ENCODE measurements at regions not wholly inside any gene's neighbourhood (a gene's known extent, or its start where the extent isn't known, plus 50 kb on each side); places are given as distances from the start of the nearest gene placed in this dataset.
"Not testable (repeated sequence)": the region's sequence is repeated elsewhere in the genome, so short reads cannot be mapped to it uniquely, and the experiment has no call there.

DNA sequence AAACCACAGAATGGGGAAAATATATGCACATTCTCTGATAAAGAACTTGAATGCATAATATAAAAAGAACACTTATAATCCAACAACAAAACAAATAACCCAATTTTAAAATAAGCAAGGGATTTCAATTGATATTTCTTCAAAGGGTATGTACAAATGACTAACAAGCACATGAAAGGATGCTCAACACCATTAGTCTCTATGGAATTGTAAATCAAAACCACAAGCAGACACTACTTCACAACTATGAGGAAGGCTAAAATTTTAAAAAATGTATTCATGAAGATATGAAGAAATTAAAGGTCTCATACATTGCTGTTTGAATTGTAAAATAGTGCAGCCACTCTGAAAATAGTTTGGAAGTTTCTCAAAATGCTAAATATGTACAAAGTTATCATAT lies 78.9 kb upstream of the GAS1 start:
- DNase-seq (ENCODE audit: extremely low spot score): no peak
- Histone ChIP-seq H3K36me3 (ENCODE audit: insufficient read depth) (no peaks in the 10 kb centered on the region), H3K27ac (ENCODE audit: low read depth) (no peak overlapping the region), H3K4me3 (ENCODE audit: low read depth, low read length) (no peak overlapping the region), H3K4me1 (ENCODE audit: insufficient read depth) (no peaks in the 10 kb centered on the region)

DNA sequence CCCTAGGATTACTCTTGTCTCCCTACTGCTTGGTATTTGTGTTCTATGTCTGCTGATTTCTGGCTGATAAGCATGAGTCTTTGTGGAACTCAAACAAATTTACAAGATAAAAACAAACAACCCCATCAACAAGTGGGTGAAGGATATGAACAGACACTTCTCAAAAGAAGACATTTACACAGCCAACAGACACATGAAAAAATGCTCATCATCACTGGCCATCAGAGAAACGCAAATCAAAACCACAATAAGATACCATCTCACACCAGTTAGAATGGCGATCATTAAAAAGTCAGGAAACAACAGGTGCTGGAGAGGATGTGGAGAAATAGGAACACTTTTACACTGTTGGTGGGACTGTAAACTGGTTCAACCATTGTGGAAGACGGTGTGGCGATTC lies 81.5 kb upstream of the GAS1 start:
- not testable (repeated sequence) for H3K36me3 ChIP-seq (ENCODE audit: insufficient read depth); H3K4me3 ChIP-seq (ENCODE audit: low read depth, low read length); H3K4me1 ChIP-seq (ENCODE audit: insufficient read depth); H3K27ac ChIP-seq (ENCODE audit: low read depth); DNase-seq (ENCODE audit: extremely low spot score)
- 89% methylated on average over 3 of the region's 4 CpGs for whole genome bisulfite sequencing

DNA sequence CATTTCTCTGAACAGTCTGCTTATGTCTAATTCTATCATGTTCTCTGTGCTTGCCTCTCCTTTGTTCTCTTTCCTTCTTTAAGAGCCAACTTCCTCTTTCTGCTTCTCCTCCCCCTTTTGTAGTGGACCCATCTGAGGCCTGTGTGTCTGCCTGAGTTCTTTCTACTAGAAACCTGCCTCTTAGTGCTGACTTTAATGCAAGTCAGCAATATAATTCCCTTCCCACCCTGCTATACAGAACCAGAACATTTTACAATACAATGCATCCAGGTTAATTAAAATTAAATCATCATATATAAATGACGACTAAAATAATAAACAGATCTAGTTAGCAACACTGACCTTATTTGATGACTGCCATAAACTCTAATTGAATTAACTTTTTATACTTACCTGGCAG lies 82.6 kb upstream of the GAS1 start:
- Histone ChIP-seq H3K4me1 (ENCODE audit: insufficient read depth) (no peaks in the 10 kb centered on the region), H3K27ac (ENCODE audit: low read depth) (no peak overlapping the region), H3K36me3 (ENCODE audit: insufficient read depth) (no peaks in the 10 kb centered on the region), H3K4me3 (ENCODE audit: low read depth, low read length) (no peak overlapping the region)
- WGBS: 76% methylated on average over 1 of the region's 1 CpG
- DNase-seq (ENCODE audit: extremely low spot score): no peak

DNA sequence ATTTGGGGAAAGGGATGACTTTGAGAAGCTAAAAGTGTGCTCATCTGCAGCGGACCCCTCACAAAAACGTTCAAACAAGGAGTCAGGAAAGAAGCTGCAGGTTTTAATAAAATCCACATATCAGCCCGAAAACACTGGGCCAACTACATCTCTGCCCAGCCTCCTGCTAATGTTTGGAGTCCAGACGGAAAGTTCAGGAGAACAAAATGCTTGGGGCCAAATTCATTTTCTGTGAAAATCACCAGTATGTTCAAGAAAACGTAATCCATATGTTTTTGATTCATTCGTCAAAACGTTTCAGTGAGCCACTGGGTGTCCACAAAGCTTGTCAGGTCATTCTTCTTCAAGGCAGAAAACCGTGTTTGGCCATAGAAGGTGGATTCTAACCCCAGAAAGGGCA lies 87.5 kb upstream of the GAS1 start:
- no peak overlapping the region for H3K27ac ChIP-seq (ENCODE audit: low read depth)
- no peak for DNase-seq (ENCODE audit: extremely low spot score)
- H3K4me1 ChIP-seq (ENCODE audit: insufficient read depth): no peaks in the 10 kb centered on the region

DNA sequence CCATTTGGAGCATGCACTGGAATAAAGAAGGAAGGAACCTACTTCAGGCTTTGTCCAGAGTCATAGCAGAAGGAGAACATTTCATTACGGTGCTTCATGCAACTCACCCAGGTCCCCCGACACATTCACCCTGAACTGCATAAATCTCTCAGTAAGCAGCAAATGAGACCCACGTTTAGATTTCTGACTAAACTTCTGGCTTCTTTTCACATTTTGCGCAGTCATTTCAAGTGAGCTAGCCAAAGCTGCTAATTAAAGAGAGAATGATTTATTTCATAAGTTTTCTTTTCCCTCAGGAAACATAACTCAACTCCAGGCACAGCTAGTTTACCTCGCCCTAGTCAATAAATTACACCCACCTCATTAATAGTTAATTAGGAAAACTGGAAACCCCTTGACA lies 88.6 kb upstream of the GAS1 start:
- no peaks in the 10 kb centered on the region for H3K4me1 ChIP-seq (ENCODE audit: insufficient read depth)
- WGBS: 37% methylated on average over 5 of the region's 5 CpGs
- no peak for DNase-seq (ENCODE audit: extremely low spot score)
- H3K27ac ChIP-seq (ENCODE audit: low read depth): no peak overlapping the region
- H3K36me3 ChIP-seq (ENCODE audit: insufficient read depth): no peaks in the 10 kb centered on the region
- H3K4me3 ChIP-seq (ENCODE audit: low read depth, low read length): no peak overlapping the region

More for the DNA sequence above, 87.5 kb upstream of the GAS1 start:
- Histone ChIP-seq H3K36me3 (ENCODE audit: insufficient read depth) (no peaks in the 10 kb centered on the region), H3K4me3 (ENCODE audit: low read depth, low read length) (no peak overlapping the region)
- WGBS: 75% methylated on average over 8 of the region's 8 CpGs

DNA sequence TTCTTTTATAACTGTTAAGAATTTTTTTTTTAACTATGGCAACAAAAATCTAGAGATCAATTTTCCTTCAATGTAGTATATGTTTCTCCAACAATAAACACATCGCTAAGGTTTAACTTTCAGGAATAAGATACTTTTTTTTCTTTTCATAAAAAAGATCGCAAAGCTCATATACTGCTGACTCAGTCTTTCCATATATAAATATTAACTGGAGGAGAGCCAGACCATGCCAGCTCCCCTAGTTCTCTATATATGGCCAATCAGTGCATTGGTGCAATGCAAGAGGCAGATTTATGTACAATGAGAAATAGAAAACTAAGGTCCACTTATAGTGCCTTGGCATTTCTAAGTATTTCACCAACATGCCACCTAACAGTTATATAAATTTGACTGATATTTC lies 89.2 kb upstream of the GAS1 start:
- no peaks in the 10 kb centered on the region for H3K4me1 ChIP-seq (ENCODE audit: insufficient read depth)
- no peak overlapping the region for H3K27ac ChIP-seq (ENCODE audit: low read depth)

DNA sequence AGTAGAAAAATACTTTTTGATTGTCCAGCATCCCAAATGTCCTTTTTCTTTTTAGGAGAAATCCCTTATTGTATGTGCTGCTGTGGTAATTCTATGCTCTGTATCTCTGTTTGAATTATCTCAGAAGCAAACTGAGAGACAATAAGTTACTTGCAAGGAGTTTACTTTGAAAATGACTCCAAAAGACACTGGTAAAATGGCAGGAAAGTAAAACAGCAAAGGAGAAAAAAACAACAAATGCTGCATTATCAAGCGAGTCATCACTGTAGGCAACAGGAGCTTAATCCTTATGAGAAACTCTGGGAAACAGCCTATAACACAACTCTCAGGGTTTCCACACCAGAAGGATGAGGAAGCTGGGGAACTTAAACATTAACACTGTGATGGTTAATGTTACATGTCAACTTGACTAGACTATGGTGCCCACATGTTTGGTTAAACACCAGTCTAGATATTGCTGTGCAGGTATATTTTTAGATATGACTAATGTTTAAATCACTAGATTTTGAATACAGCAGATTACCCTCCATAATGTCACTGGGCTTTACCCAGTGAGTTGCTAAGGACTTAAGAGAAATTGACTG lies 92.6 kb upstream of the GAS1 start:
- H3K4me3 ChIP-seq (ENCODE audit: low read depth, low read length): no peak overlapping the region
- WGBS: 83% methylated on average over 1 of the region's 1 CpG
- H3K36me3 ChIP-seq (ENCODE audit: insufficient read depth): no peaks in the 10 kb centered on the region
- no peaks in the 10 kb centered on the region for H3K4me1 ChIP-seq (ENCODE audit: insufficient read depth)
- no peak for DNase-seq (ENCODE audit: extremely low spot score)
- no peak overlapping the region for H3K27ac ChIP-seq (ENCODE audit: low read depth)

More for the DNA sequence above, 89.2 kb upstream of the GAS1 start:
- no peak for DNase-seq (ENCODE audit: extremely low spot score)
- no peak overlapping the region for H3K4me3 ChIP-seq (ENCODE audit: low read depth, low read length)
- 71% methylated on average over 2 of the region's 2 CpGs for WGBS
- no peaks in the 10 kb centered on the region for H3K36me3 ChIP-seq (ENCODE audit: insufficient read depth)

DNA sequence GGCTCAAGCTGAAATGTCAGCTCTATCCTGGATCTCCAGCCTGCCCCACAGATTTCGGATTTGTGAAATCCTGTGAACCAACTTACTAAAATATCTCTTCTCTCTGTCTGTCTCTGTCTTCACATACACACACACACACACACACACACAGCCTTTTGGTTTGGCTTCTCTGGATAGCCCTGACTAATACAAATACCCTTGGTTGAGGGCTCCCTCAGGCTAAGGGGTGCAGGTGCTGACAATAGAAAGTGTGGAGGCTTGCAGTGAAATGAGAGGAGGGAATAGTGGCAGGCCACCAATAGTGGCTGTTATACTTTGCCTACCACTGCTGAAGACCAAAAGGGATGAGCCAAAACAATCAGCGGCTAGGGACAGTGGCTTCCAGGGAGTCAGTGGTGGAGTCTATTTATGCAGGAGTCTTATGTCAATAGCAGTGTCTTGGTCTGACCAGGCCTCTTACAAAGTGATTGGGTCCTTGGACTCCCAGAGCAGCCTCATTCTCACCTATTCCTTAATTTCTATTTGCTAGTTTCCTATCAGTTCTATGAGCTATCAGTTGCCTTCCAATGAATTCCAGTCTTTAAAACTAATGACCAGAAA lies 93.2 kb upstream of the GAS1 start:
- WGBS: 94% methylated on average over 2 of the region's 2 CpGs
- no peaks in the 10 kb centered on the region for H3K36me3 ChIP-seq (ENCODE audit: insufficient read depth)
- no peak overlapping the region for H3K27ac ChIP-seq (ENCODE audit: low read depth)
- no peaks in the 10 kb centered on the region for H3K4me1 ChIP-seq (ENCODE audit: insufficient read depth)
- DNase-seq (ENCODE audit: extremely low spot score): no peak
- no peak overlapping the region for H3K4me3 ChIP-seq (ENCODE audit: low read depth, low read length)

DNA sequence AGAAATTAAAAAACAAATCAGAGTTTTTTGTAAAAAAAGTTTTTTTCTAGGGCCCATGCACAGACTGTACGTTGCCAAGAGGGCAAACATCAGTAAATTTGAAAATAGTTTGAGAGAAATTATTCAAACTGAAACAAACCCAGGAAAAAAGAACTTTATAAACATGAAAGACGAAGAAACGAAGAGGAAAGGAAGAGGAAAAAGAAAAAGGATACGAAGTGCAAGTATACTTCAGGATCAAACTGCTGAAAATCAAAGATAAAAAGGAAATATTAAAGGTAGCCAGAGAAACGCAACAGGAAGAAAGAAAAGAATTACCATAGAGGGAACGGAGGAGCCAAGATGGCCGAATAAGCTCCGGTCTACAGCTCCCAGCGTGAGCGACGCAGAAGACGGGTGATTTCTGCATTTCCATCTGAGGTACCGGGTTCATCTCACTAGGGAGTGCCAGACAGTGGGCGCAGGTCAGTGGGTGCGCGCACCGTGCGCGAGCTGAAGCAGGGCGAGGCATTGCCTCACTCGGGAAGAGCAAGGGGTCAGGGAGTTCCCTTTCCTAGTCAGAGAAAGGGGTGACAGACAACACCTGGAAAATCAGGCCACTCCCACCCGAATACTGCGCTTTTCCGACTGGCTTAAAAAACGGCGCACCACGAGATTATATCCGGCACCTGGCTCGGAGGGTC lies 94.4 kb upstream of the GAS1 start:
- not testable (repeated sequence) for H3K36me3 ChIP-seq (ENCODE audit: insufficient read depth); H3K4me1 ChIP-seq (ENCODE audit: insufficient read depth); DNase-seq (ENCODE audit: extremely low spot score); H3K27ac ChIP-seq (ENCODE audit: low read depth); H3K4me3 ChIP-seq (ENCODE audit: low read depth, low read length)
- WGBS: 85% methylated on average over 29 of the region's 29 CpGs

DNA sequence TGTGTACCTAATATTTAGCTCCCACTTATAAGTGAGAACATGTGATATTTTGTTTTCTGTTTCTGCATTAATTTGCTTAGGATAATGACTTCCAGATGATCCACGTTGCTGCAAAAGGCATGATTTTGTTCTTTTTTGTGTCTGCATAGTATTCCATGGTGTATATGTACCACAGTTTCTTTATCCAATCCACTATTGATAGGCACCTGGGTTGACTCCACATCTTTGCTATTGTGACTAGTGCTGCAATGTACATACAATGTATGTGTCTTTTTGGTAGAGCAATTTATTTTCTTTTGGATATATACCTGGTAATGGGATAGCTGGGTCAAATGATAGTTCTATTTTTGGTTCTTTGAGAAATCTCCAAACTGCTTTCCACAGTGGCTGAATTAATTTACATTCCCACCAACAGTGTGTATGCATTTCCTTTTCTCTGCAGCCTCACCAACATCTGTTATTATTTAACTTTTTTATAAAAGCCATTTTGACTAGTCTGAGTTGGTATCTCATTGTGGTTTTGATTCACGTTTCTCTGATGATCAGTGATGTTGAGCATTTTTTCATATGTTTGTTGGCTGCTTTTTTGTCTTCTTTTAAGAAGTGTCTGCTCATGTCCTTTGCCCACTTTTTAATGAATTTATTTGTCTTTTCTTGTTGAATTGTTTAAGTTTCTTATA lies 102.8 kb upstream of the GAS1 start:
- H3K4me3 ChIP-seq (ENCODE audit: low read depth, low read length); DNase-seq (ENCODE audit: extremely low spot score); H3K36me3 ChIP-seq (ENCODE audit: insufficient read depth); H3K4me1 ChIP-seq (ENCODE audit: insufficient read depth); H3K27ac ChIP-seq (ENCODE audit: low read depth): not testable (repeated sequence)
- 76% methylated on average over 2 of the region's 2 CpGs for WGBS

DNA sequence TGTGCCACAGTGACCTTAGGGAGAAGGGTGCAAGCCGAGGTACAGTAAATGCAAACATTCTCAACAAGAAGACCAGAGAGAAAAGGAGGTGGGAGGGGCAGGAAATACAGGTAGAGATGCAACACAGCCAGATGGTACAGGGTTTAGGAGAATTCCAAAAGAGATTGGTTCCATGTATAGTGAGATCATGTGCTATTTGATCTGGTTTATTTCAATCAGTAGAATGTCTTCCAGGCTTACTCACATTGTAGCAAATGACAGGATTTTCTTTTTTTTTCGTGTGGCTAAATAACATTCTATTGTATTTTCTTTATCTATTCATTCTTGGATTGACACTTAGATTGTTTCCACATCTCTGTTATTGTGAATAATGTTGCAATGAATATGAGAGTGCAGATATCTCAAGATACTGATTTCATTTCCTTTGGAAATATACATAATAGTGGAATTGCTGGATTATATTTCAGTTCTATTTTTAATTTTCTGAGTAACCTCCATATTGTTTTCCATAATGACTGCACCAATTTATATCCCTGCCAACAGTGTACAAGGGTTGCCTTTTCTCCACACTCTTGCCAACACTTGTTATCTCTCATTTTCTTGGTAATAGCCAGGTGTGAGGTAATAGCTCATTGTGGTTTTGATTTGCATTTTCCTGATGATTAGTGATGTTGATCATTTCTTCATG lies 107.8 kb upstream of the GAS1 start:
- H3K4me3 ChIP-seq (ENCODE audit: low read depth, low read length): no peak overlapping the region
- no peaks in the 10 kb centered on the region for H3K36me3 ChIP-seq (ENCODE audit: insufficient read depth)
- H3K27ac ChIP-seq (ENCODE audit: low read depth): no peak overlapping the region
- H3K4me1 ChIP-seq (ENCODE audit: insufficient read depth): no peaks in the 10 kb centered on the region
- DNase-seq (ENCODE audit: extremely low spot score): no peak
- WGBS: 80% methylated on average over 2 of the region's 2 CpGs

DNA sequence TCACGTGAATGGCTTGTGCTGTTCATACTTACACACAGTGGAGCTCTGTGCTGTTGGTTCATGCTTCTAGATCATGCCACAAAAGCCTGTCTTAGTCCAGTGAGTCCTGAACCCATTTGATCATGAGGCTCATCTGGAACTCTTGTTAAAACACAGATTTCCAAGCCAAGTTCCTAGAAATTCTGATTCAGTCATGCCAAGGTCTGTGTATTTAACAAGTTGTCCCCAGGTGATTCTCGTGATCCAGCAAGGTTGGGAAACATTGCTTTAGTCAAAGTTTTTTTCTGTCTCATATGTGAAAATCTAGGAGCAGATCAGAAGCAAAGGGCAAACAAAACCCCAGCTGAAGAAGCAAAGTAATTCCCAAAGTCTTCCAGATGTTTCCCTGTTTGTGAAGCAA lies 112.5 kb upstream of the GAS1 start:
- H3K27ac ChIP-seq (ENCODE audit: low read depth): no peak overlapping the region
- DNase-seq (ENCODE audit: extremely low spot score): no peak
- no peak overlapping the region for H3K4me3 ChIP-seq (ENCODE audit: low read depth, low read length)
- H3K4me1 ChIP-seq (ENCODE audit: insufficient read depth): no peaks in the 10 kb centered on the region
- 90% methylated on average over 2 of the region's 2 CpGs for WGBS
- H3K36me3 ChIP-seq (ENCODE audit: insufficient read depth): no peaks in the 10 kb centered on the region

DNA sequence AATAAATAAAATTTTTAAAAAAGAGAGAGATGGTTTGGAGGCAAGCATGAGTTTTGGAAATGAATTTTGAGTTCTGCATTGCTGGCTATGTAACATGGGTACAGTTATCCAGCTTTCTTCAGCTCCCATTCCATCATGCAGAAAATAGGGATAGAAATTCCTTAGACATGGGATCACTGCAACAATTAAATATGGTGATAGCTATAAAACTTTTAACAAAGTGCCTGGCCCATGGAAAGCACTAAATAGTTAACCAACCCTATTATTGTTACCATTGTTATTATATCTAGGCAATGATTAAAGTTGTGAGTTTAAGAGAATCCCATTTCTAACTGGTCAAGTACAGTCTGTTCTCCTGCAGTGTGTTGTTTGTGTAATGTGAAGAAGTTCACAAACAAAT lies 115.4 kb upstream of the GAS1 start:
- no peak overlapping the region for H3K4me3 ChIP-seq (ENCODE audit: low read depth, low read length)
- no peaks in the 10 kb centered on the region for H3K36me3 ChIP-seq (ENCODE audit: insufficient read depth)
- H3K4me1 ChIP-seq (ENCODE audit: insufficient read depth): no peaks in the 10 kb centered on the region
- H3K27ac ChIP-seq (ENCODE audit: low read depth): no peak overlapping the region
- no peak for DNase-seq (ENCODE audit: extremely low spot score)

DNA sequence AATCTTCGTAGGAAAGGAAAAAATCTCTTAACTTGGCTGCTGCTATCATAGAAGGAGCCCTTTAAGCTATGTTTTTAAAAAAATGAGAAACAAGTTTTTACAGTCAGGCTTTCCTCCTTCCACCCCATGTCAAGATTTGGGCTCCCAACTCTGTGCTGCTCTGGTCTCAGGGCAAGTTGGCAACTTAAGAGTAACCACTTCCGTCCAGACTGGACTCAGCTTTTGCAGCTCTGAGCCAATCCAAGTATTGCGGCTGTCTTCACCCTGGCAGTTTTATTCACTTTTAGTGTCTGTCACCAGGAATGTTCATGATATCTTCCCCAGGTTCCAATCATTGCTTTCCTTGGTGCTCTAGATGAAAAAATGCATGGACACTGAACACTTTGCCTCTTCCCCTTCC lies 115.9 kb upstream of the GAS1 start:
- no peak for DNase-seq (ENCODE audit: extremely low spot score)
- Histone ChIP-seq H3K36me3 (ENCODE audit: insufficient read depth) (no peaks in the 10 kb centered on the region), H3K4me3 (ENCODE audit: low read depth, low read length) (no peak overlapping the region), H3K4me1 (ENCODE audit: insufficient read depth) (no peaks in the 10 kb centered on the region), H3K27ac (ENCODE audit: low read depth) (no peak overlapping the region)
- WGBS: 66% methylated on average over 3 of the region's 3 CpGs

Data from urinary bladder (tissue), 3 donors.